Lower leg skin (tissue), 4 donors: ENCODE measurements at regions not wholly inside any gene's neighbourhood (a gene's known extent, or its start where the extent isn't known, plus 50 kb on each side); places are given as distances from the start of the nearest gene placed in this dataset.

ENCODE experiments used
- DNase-seq, 2 donors: peaks; one replicate each; pipeline ENCODE4 v3.0.0-alpha.2; 2019; ENCODE audit warnings: low spot score in 2 of 2
- H3K4me3 ChIP-seq: fragments of 200-600 bp; sonication (generic); 2 replicates; pipeline ENCODE4 v1.5.1; 2017; ENCODE audit warnings: mild to moderate bottlenecking, low read depth; ENCODE audit not compliant: poor library complexity, severe bottlenecking
- CTCF ChIP-seq, 3 donors: fragments of 450-650 bp; IDR thresholded peaks; one replicate each; pipeline ENCODE4 v1.5.1; 2016; ENCODE audit warnings: antibody characterized with exemption in 3 of 3, mild to moderate bottlenecking in 3 of 3, moderate library complexity in 2 of 3
- POLR2A ChIP-seq, 2 donors: fragments of 450-650 bp; IDR thresholded peaks; one replicate each; pipeline ENCODE4 v1.6.1; 2016 to 2017; ENCODE audit warnings: antibody characterized with exemption in 2 of 2, mild to moderate bottlenecking in 1 of 2, moderate library complexity in 1 of 2
- WGBS, 2 donors: methylation state at CpG; one replicate each; pipeline ENCODE4 v1.1.5; 2018; 5-methylcytosine and 5-hydroxymethylcytosine counted together
- intact Hi-C: fragments of 100-400 bp; cut with DNase I; formaldehyde crosslinking; loops from one replicate; pipeline ENCODE4 v1.15.0; 2023; ENCODE audit warnings: low total_unique reads

GRCh38 chr5:167244583-167244982, 1046.9 kb upstream of the WWC1 start:
- DNase-seq, result no peak
- TF ChIP-seq POLR2A (IDR thresholded peaks at IDR 0.05) (no peak), CTCF (IDR thresholded peaks at IDR 0.05) (no peak)
- 49 to 56% methylated on average over 4 of the region's 4 CpGs for WGBS, 2 donors
- intact Hi-C loops, result no loop called here
- no peak overlapping the region for H3K4me3 ChIP-seq

GRCh38 chr5:167245868-167246267, 1045.6 kb upstream of the WWC1 start:
- no peak for DNase-seq
- WGBS, 2 donors, result 65 to 67% methylated on average over 1 of the region's 1 CpG
- TF ChIP-seq CTCF (IDR thresholded peaks at IDR 0.05), result no peak
- TF ChIP-seq POLR2A (IDR thresholded peaks at IDR 0.05), result no peak
- no peak overlapping the region for H3K4me3 ChIP-seq
- intact Hi-C loops, result no loop called here

GRCh38 chr5:167247816-167248215, 1043.6 kb upstream of the WWC1 start:
- no peak overlapping the region for H3K4me3 ChIP-seq
- no peak for DNase-seq
- intact Hi-C loops, result no loop called here
- 59 to 70% methylated on average over 4 of the region's 4 CpGs for WGBS, 2 donors
- TF ChIP-seq POLR2A (IDR thresholded peaks at IDR 0.05) (no peak), CTCF (IDR thresholded peaks at IDR 0.05) (no peak)

GRCh38 chr5:167248257-167248656, 1043.2 kb upstream of the WWC1 start:
- intact Hi-C loops, result no loop called here
- no peak overlapping the region for H3K4me3 ChIP-seq
- TF ChIP-seq CTCF (IDR thresholded peaks at IDR 0.05), result no peak
- TF ChIP-seq POLR2A (IDR thresholded peaks at IDR 0.05), result no peak
- no peak for DNase-seq
- WGBS, 2 donors, result 71 to 74% methylated on average over 11 of the region's 11 CpGs

GRCh38 chr5:167250996-167251395, 1040.4 kb upstream of the WWC1 start:
- DNase-seq, result no peak
- 90 to 94% methylated on average over 4 of the region's 4 CpGs for WGBS, 2 donors

More at GRCh38 chr5:167250996-167251395, 1040.4 kb upstream of the WWC1 start:
- no peak overlapping the region for H3K4me3 ChIP-seq
- intact Hi-C loops, result no loop called here
- no peak for TF ChIP-seq POLR2A (IDR thresholded peaks at IDR 0.05)
- no peak for TF ChIP-seq CTCF (IDR thresholded peaks at IDR 0.05)
